GM18511 (cell line): ENCODE measurements at regions not wholly inside any gene's neighbourhood (a gene's known extent, or its start where the extent isn't known, plus 50 kb on each side); places are given as distances from the start of the nearest gene placed in this dataset.

ENCODE experiments used
- ATAC-seq: cut with Tn5 transposase; IDR thresholded peaks from one replicate; pipeline ENCODE4 v1.9.1; 2021; ENCODE audit warnings: mild to moderate bottlenecking, moderate library complexity; ENCODE audit not compliant: unreplicated experiment

- no peak for ATAC-seq
Observed at GRCh38 chr11:70519117-70519516, 120.8 kb downstream of the CTTN start.

GRCh38 chr11:70521475-70522308 lies 123.4 kb downstream of the CTTN start:
- ATAC-seq = no peak

- no peak for ATAC-seq
Observed at GRCh38 chr11:70522309-70522592, 123.9 kb downstream of the CTTN start.

- ATAC-seq = no peak
Observed at GRCh38 chr11:70522593-70523311, 124.4 kb downstream of the CTTN start.

GRCh38 chr11:70523384-70524095 lies 125.2 kb downstream of the CTTN start:
- no peak for ATAC-seq

- no peak for ATAC-seq
Observed at GRCh38 chr11:70524096-70524922, 126.0 kb downstream of the CTTN start.

GRCh38 chr11:70525006-70525405 lies 126.7 kb downstream of the CTTN start:
- no peak for ATAC-seq

- ATAC-seq = no peak
Observed at GRCh38 chr11:70525466-70525865, 127.1 kb downstream of the CTTN start.

GRCh38 chr11:70526116-70527045 lies 128.1 kb downstream of the CTTN start:
- no peak for ATAC-seq

GRCh38 chr11:70527046-70527395 lies 128.7 kb downstream of the CTTN start:
- no peak for ATAC-seq

GRCh38 chr11:70527429-70528045 lies 129.2 kb downstream of the CTTN start:
- no peak for ATAC-seq

- no peak for ATAC-seq
Observed at GRCh38 chr11:70528046-70528793, 129.9 kb downstream of the CTTN start.

- ATAC-seq = no peak
Observed at GRCh38 chr11:70528794-70529580, 130.7 kb downstream of the CTTN start.

GRCh38 chr11:70530010-70530409 lies 131.7 kb downstream of the CTTN start:
- no peak for ATAC-seq

GRCh38 chr11:70530629-70531185 lies 132.4 kb downstream of the CTTN start:
- ATAC-seq = no peak

GRCh38 chr11:70531281-70532065 lies 133.1 kb downstream of the CTTN start:
- ATAC-seq = no peak

GRCh38 chr11:70532066-70532440 lies 133.7 kb downstream of the CTTN start:
- ATAC-seq = no peak
